ENCODE measurements at regions not wholly inside any gene's neighbourhood (a gene's known extent, or its start where the extent isn't known, plus 50 kb on each side); places are given as distances from the start of the nearest gene placed in this dataset.
"Not testable (repeated sequence)": the region's sequence is repeated elsewhere in the genome, so short reads cannot be mapped to it uniquely, and the experiment has no call there.

- no peak for DNase-seq (ENCODE audit: low spot score)
Observed at GRCh38 chr6:90716376-90716775, 129.5 kb upstream of the MAP3K7 start.

- DNase-seq (ENCODE audit: low spot score), result no peak
Observed at GRCh38 chr6:90715093-90715655, 128.3 kb upstream of the MAP3K7 start.

- DNase-seq (ENCODE audit: low spot score), result no peak
Observed at GRCh38 chr6:90714319-90714718, 127.4 kb upstream of the MAP3K7 start.

- DNase-seq (ENCODE audit: low spot score), result no peak
Observed at GRCh38 chr6:90712114-90712513, 125.2 kb upstream of the MAP3K7 start.

GRCh38 chr6:90709431-90709996, 122.6 kb upstream of the MAP3K7 start:
- DNase-seq (ENCODE audit: low spot score), result no peak

GRCh38 chr6:90708206-90708737, 121.4 kb upstream of the MAP3K7 start:
- no peak for DNase-seq (ENCODE audit: low spot score)

GRCh38 chr6:90707246-90707645, 120.4 kb upstream of the MAP3K7 start:
- DNase-seq (ENCODE audit: low spot score), result no peak

- DNase-seq (ENCODE audit: low spot score), result no peak
Observed at GRCh38 chr6:90703336-90703735, 116.5 kb upstream of the MAP3K7 start.

GRCh38 chr6:90701926-90702325, 115.1 kb upstream of the MAP3K7 start:
- no peak for DNase-seq (ENCODE audit: low spot score)

GRCh38 chr6:90701146-90701781, 114.4 kb upstream of the MAP3K7 start:
- no peak for DNase-seq (ENCODE audit: low spot score)

GRCh38 chr6:90695316-90695715, 108.4 kb upstream of the MAP3K7 start:
- no peak for DNase-seq (ENCODE audit: low spot score)

- DNase-seq (ENCODE audit: low spot score), result no peak
Observed at GRCh38 chr6:90694802-90695201, 107.9 kb upstream of the MAP3K7 start.

- DNase-seq (ENCODE audit: low spot score), result no peak
Observed at GRCh38 chr6:90691823-90692222, 105.0 kb upstream of the MAP3K7 start.

GRCh38 chr6:90689172-90689571, 102.3 kb upstream of the MAP3K7 start:
- DNase-seq (ENCODE audit: low spot score), result no peak

- no peak for DNase-seq (ENCODE audit: low spot score)
Observed at GRCh38 chr6:90687775-90688380, 101.0 kb upstream of the MAP3K7 start.

GRCh38 chr6:90681863-90682262, 95.0 kb upstream of the MAP3K7 start:
- DNase-seq (ENCODE audit: low spot score), result no peak

GRCh38 chr6:90678049-90678779, 91.3 kb upstream of the MAP3K7 start:
- DNase-seq (ENCODE audit: low spot score), result no peak

GRCh38 chr6:90677440-90677839, 90.6 kb upstream of the MAP3K7 start:
- no peak for DNase-seq (ENCODE audit: low spot score)

- no peak for DNase-seq (ENCODE audit: low spot score)
Observed at GRCh38 chr6:90676516-90677300, 89.8 kb upstream of the MAP3K7 start.

GRCh38 chr6:90675107-90675506, 88.2 kb upstream of the MAP3K7 start:
- not testable (repeated sequence) for DNase-seq (ENCODE audit: low spot score)

- not testable (repeated sequence) for DNase-seq (ENCODE audit: low spot score)
Observed at GRCh38 chr6:90674077-90674476, 87.2 kb upstream of the MAP3K7 start.

- DNase-seq (ENCODE audit: low spot score), result no peak
Observed at GRCh38 chr6:90669846-90670245, 83.0 kb upstream of the MAP3K7 start.

Data from globus pallidus (tissue), 1 donor.